ENCODE measurements at regions not wholly inside any gene's neighbourhood (a gene's known extent, or its start where the extent isn't known, plus 50 kb on each side); places are given as distances from the start of the nearest gene placed in this dataset.
A peak's percentile ranks its signal among the peaks of the same experiment; 100 is the strongest.

GRCh38 chr2:237150186-237150585 lies 64.5 kb downstream of the COPS8 start:
- Mint-ChIP-seq H3K27ac (no peak overlapping the region), H3K4me1 (ENCODE audit: low read depth) (peaks cover 6% of the 10 kb centered on the region), H3K36me3 (ENCODE audit: insufficient read depth) (peaks cover 1% of the 10 kb centered on the region), H3K4me3 (ENCODE audit: low read depth) (no peak overlapping the region), H3K27me3 (peaks cover 13% of the 10 kb centered on the region), H3K9me3 (ENCODE audit: low read depth) (peaks cover 19% of the 10 kb centered on the region)
- no peak for TF ChIP-seq CTCF (IDR thresholded peaks at IDR 0.05; ENCODE audit: unreplicated experiment)
- DNase-seq (ENCODE audit: low spot score, unreplicated experiment), result no peak

GRCh38 chr2:237150831-237151375 lies 65.2 kb downstream of the COPS8 start:
- H3K4me1 Mint-ChIP-seq (ENCODE audit: low read depth), result peaks cover 6% of the 10 kb centered on the region
- TF ChIP-seq CTCF (IDR thresholded peaks at IDR 0.05; ENCODE audit: unreplicated experiment), result no peak
- no peak for DNase-seq (ENCODE audit: low spot score, unreplicated experiment)
- H3K9me3 Mint-ChIP-seq (ENCODE audit: low read depth), result peaks cover 17% of the 10 kb centered on the region
- H3K27ac Mint-ChIP-seq, result no peak overlapping the region
- peaks cover 14% of the 10 kb centered on the region for H3K27me3 Mint-ChIP-seq
- peaks cover 1% of the 10 kb centered on the region for H3K36me3 Mint-ChIP-seq (ENCODE audit: insufficient read depth)
- H3K4me3 Mint-ChIP-seq (ENCODE audit: low read depth), result no peak overlapping the region

- DNase-seq (ENCODE audit: low spot score, unreplicated experiment), result no peak
Observed at GRCh38 chr2:237152361-237152760, 66.7 kb downstream of the COPS8 start.

GRCh38 chr2:237153181-237153580 lies 67.5 kb downstream of the COPS8 start:
- no peaks in the 10 kb centered on the region for H3K36me3 Mint-ChIP-seq (ENCODE audit: insufficient read depth)
- no peak for DNase-seq (ENCODE audit: low spot score, unreplicated experiment)
- TF ChIP-seq CTCF (IDR thresholded peaks at IDR 0.05; ENCODE audit: unreplicated experiment), result no peak
- no peak overlapping the region for H3K27ac Mint-ChIP-seq
- peaks cover 17% of the 10 kb centered on the region for H3K27me3 Mint-ChIP-seq
- H3K9me3 Mint-ChIP-seq (ENCODE audit: low read depth), result peaks cover 2% of the 10 kb centered on the region
- H3K4me1 Mint-ChIP-seq (ENCODE audit: low read depth), result peaks cover 6% of the 10 kb centered on the region
- no peak overlapping the region for H3K4me3 Mint-ChIP-seq (ENCODE audit: low read depth)

More at GRCh38 chr2:237152361-237152760, 66.7 kb downstream of the COPS8 start:
- peaks cover 6% of the 10 kb centered on the region for H3K4me1 Mint-ChIP-seq (ENCODE audit: low read depth)
- H3K4me3 Mint-ChIP-seq (ENCODE audit: low read depth), result no peak overlapping the region
- H3K27me3 Mint-ChIP-seq, result peaks cover 17% of the 10 kb centered on the region
- H3K27ac Mint-ChIP-seq, result no peak overlapping the region
- TF ChIP-seq CTCF (IDR thresholded peaks at IDR 0.05; ENCODE audit: unreplicated experiment), result no peak
- no peaks in the 10 kb centered on the region for H3K36me3 Mint-ChIP-seq (ENCODE audit: insufficient read depth)
- H3K9me3 Mint-ChIP-seq (ENCODE audit: low read depth), result peaks cover 7% of the 10 kb centered on the region

GRCh38 chr2:237154082-237154638 lies 68.5 kb downstream of the COPS8 start:
- Mint-ChIP-seq H3K4me3 (ENCODE audit: low read depth) (no peak overlapping the region), H3K4me1 (ENCODE audit: low read depth) (peaks cover 5% of the 10 kb centered on the region), H3K9me3 (ENCODE audit: low read depth) (no peaks in the 10 kb centered on the region), H3K36me3 (ENCODE audit: insufficient read depth) (no peaks in the 10 kb centered on the region), H3K27ac (no peak overlapping the region), H3K27me3 (peaks cover 17% of the 10 kb centered on the region)
- no peak for DNase-seq (ENCODE audit: low spot score, unreplicated experiment)
- peak; percentile 70 for TF ChIP-seq CTCF (IDR thresholded peaks at IDR 0.05; ENCODE audit: unreplicated experiment)

Measured in progenitor cell of endocrine pancreas (in vitro differentiated cells).